ENCODE measurements at regions not wholly inside any gene's neighbourhood (a gene's known extent, or its start where the extent isn't known, plus 50 kb on each side); places are given as distances from the start of the nearest gene placed in this dataset.

GRCh38 chr7:40922316-40922670, 780.6 kb downstream of the INHBA start:
- Histone ChIP-seq H3F3A (ENCODE audit: insufficient read depth, low read length, poor library complexity, severe bottlenecking) (no peaks in the 10 kb centered on the region), H3K4me2 (ENCODE audit: low read length) (no peak overlapping the region), H3K27me3 (ENCODE audit: insufficient read depth, low read depth, low read length) (no peaks in the 10 kb centered on the region), H3K9me2 (ENCODE audit: insufficient read depth, low read length) (no peaks in the 10 kb centered on the region), H3K9me3 (ENCODE audit: low read length) (no peaks in the 10 kb centered on the region), H3K27ac (ENCODE audit: low read length) (no peak overlapping the region), H4K20me1 (ENCODE audit: insufficient read depth) (no peaks in the 10 kb centered on the region), H3K36me3 (ENCODE audit: insufficient read depth, low read length) (no peaks in the 10 kb centered on the region), H3K4me3 (ENCODE audit: low read length) (no peak overlapping the region), H3K9ac (ENCODE audit: low read length) (no peak overlapping the region), H2AFZ (ENCODE audit: low read depth, low read length) (no peak overlapping the region), H3K79me2 (replicated peaks; ENCODE audit: insufficient read depth, low read length) (no peaks in the 10 kb centered on the region)
- TF ChIP-seq POLR2AphosphoS5 (IDR thresholded peaks at IDR 0.05) (no peak), CTCF (IDR thresholded peaks at IDR 0.05; ENCODE audit: poor library complexity, severe bottlenecking) (no peak), REST (IDR thresholded peaks at IDR 0.05; ENCODE audit: borderline replicate concordance) (no peak), MXI1 (conservative IDR thresholded peaks at IDR 0.05; ENCODE audit: poor library complexity, severe bottlenecking) (no peak), RAD21 (conservative IDR thresholded peaks at IDR 0.05) (no peak), TAF1 (IDR thresholded peaks at IDR 0.05; ENCODE audit: low read depth) (no peak), EP300 (conservative IDR thresholded peaks at IDR 0.05; ENCODE audit: poor library complexity, severe bottlenecking) (no peak)

GRCh38 chr7:40921589-40922315, 781.1 kb downstream of the INHBA start:
- Histone ChIP-seq H2AFZ (ENCODE audit: low read depth, low read length) (no peak overlapping the region), H3K36me3 (ENCODE audit: insufficient read depth, low read length) (no peaks in the 10 kb centered on the region), H3K27ac (ENCODE audit: low read length) (no peak overlapping the region), H3K27me3 (ENCODE audit: insufficient read depth, low read depth, low read length) (no peaks in the 10 kb centered on the region), H3K4me3 (ENCODE audit: low read length) (no peak overlapping the region), H3F3A (ENCODE audit: insufficient read depth, low read length, poor library complexity, severe bottlenecking) (no peaks in the 10 kb centered on the region), H3K9ac (ENCODE audit: low read length) (no peak overlapping the region), H3K4me2 (ENCODE audit: low read length) (no peak overlapping the region), H3K9me2 (ENCODE audit: insufficient read depth, low read length) (no peaks in the 10 kb centered on the region), H4K20me1 (ENCODE audit: insufficient read depth) (no peaks in the 10 kb centered on the region), H3K79me2 (replicated peaks; ENCODE audit: insufficient read depth, low read length) (no peaks in the 10 kb centered on the region), H3K9me3 (ENCODE audit: low read length) (no peaks in the 10 kb centered on the region)
- TF ChIP-seq EP300 (conservative IDR thresholded peaks at IDR 0.05; ENCODE audit: poor library complexity, severe bottlenecking) (no peak), RAD21 (conservative IDR thresholded peaks at IDR 0.05) (no peak), POLR2AphosphoS5 (IDR thresholded peaks at IDR 0.05) (no peak), TAF1 (IDR thresholded peaks at IDR 0.05; ENCODE audit: low read depth) (no peak), MXI1 (conservative IDR thresholded peaks at IDR 0.05; ENCODE audit: poor library complexity, severe bottlenecking) (no peak)

- Histone ChIP-seq H3K4me3 (ENCODE audit: low read length) (no peak overlapping the region), H3K27ac (ENCODE audit: low read length) (no peak overlapping the region), H3K36me3 (ENCODE audit: insufficient read depth, low read length) (no peaks in the 10 kb centered on the region), H3F3A (ENCODE audit: insufficient read depth, low read length, poor library complexity, severe bottlenecking) (no peaks in the 10 kb centered on the region), H3K4me2 (ENCODE audit: low read length) (no peak overlapping the region), H2AFZ (ENCODE audit: low read depth, low read length) (no peak overlapping the region), H3K9me2 (ENCODE audit: insufficient read depth, low read length) (no peaks in the 10 kb centered on the region), H4K20me1 (ENCODE audit: insufficient read depth) (no peaks in the 10 kb centered on the region), H3K27me3 (ENCODE audit: insufficient read depth, low read depth, low read length) (no peaks in the 10 kb centered on the region), H3K79me2 (replicated peaks; ENCODE audit: insufficient read depth, low read length) (no peaks in the 10 kb centered on the region), H3K9me3 (ENCODE audit: low read length) (no peaks in the 10 kb centered on the region), H3K9ac (ENCODE audit: low read length) (no peak overlapping the region)
- TF ChIP-seq SMC3 (conservative IDR thresholded peaks at IDR 0.05; ENCODE audit: poor library complexity) (no peak), REST (IDR thresholded peaks at IDR 0.05; ENCODE audit: borderline replicate concordance) (no peak), MXI1 (conservative IDR thresholded peaks at IDR 0.05; ENCODE audit: poor library complexity, severe bottlenecking) (no peak), EP300 (conservative IDR thresholded peaks at IDR 0.05; ENCODE audit: poor library complexity, severe bottlenecking) (no peak), POLR2AphosphoS5 (IDR thresholded peaks at IDR 0.05) (no peak), CTCF (IDR thresholded peaks at IDR 0.05; ENCODE audit: poor library complexity, severe bottlenecking) (no peak), RAD21 (conservative IDR thresholded peaks at IDR 0.05) (no peak)
Observed at GRCh38 chr7:40918701-40919271, 784.0 kb downstream of the SUGCT start.

All from neural cell (in vitro differentiated cells).